ENCODE measurements at regions not wholly inside any gene's neighbourhood (a gene's known extent, or its start where the extent isn't known, plus 50 kb on each side); places are given as distances from the start of the nearest gene placed in this dataset.

- TF ChIP-seq TAF1 (conservative IDR thresholded peaks at IDR 0.05) (no peak), YY1 (IDR thresholded peaks at IDR 0.05) (no peak), CTCF (IDR thresholded peaks at IDR 0.05; ENCODE audit: low read depth, low read length, missing input control) (no peak), ATF3 (IDR thresholded peaks at IDR 0.05) (no peak), SP1 (IDR thresholded peaks at IDR 0.05) (no peak), ZBTB33 (IDR thresholded peaks at IDR 0.05) (no peak), RAD21 (IDR thresholded peaks at IDR 0.05) (no peak), EGR1 (IDR thresholded peaks at IDR 0.05; ENCODE audit: low read depth in 2 of 2) (no peak)
Observed at GRCh38 chr18:73861771-73862170, 285.9 kb downstream of the FBXO15 start.

All from liver (tissue), 3 donors.